ENCODE measurements at regions not wholly inside any gene's neighbourhood (a gene's known extent, or its start where the extent isn't known, plus 50 kb on each side); places are given as distances from the start of the nearest gene placed in this dataset.

GRCh38 chr12:124227951-124228711 lies 66.8 kb upstream of the RFLNA start:
- TF ChIP-seq, protein P1, sequence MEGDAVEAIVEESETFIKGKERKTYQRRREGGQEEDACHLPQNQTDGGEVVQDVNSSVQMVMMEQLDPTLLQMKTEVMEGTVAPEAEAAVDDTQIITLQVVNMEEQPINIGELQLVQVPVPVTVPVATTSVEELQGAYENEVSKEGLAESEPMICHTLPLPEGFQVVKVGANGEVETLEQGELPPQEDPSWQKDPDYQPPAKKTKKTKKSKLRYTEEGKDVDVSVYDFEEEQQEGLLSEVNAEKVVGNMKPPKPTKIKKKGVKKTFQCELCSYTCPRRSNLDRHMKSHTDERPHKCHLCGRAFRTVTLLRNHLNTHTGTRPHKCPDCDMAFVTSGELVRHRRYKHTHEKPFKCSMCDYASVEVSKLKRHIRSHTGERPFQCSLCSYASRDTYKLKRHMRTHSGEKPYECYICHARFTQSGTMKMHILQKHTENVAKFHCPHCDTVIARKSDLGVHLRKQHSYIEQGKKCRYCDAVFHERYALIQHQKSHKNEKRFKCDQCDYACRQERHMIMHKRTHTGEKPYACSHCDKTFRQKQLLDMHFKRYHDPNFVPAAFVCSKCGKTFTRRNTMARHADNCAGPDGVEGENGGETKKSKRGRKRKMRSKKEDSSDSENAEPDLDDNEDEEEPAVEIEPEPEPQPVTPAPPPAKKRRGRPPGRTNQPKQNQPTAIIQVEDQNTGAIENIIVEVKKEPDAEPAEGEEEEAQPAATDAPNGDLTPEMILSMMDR (IDR thresholded peaks at IDR 0.05): no peak
- Histone ChIP-seq H3K9me3 (no peaks in the 10 kb centered on the region), H3K27me3 (ENCODE audit: low read depth) (no peaks in the 10 kb centered on the region), H3K4me3 (no peak overlapping the region), H3K27ac (no peak overlapping the region), H3K4me1 (peaks cover 14% of the 10 kb centered on the region), H3K36me3 (no peaks in the 10 kb centered on the region)
- intact Hi-C loops (cut with DNase I): no loop called here
- no peak for ATAC-seq
- DNase-seq: no peak

DNA sequence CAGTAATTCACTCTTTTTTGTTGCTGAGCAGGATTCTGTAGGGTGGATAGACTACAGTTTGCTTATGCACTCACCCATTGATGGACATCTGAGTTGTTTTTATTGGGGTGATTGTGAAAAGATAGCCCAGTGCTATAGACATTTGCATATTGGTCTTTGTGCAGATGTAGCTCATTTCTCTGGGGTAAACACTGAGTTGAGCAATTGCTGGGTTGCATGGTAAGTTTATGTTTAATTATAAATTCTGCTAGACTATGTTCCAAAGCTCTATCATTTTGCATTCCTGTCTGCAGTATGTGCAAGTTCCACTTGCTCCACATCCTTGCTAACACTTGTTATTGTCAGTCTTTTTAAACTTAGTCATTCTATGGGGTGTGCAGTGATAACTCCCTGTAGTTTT lies 65.4 kb upstream of the RFLNA start:
- Histone ChIP-seq H3K9me3 (no peaks in the 10 kb centered on the region), H3K27me3 (ENCODE audit: low read depth) (no peaks in the 10 kb centered on the region), H3K27ac (no peak overlapping the region), H3K4me1 (peaks cover 23% of the 10 kb centered on the region), H3K36me3 (no peaks in the 10 kb centered on the region), H3K4me3 (no peak overlapping the region)
- intact Hi-C loops (cut with DNase I): no loop called here
- TF ChIP-seq, protein P1 (IDR thresholded peaks at IDR 0.05): no peak
- ATAC-seq (no peak), DNase-seq (no peak)

DNA sequence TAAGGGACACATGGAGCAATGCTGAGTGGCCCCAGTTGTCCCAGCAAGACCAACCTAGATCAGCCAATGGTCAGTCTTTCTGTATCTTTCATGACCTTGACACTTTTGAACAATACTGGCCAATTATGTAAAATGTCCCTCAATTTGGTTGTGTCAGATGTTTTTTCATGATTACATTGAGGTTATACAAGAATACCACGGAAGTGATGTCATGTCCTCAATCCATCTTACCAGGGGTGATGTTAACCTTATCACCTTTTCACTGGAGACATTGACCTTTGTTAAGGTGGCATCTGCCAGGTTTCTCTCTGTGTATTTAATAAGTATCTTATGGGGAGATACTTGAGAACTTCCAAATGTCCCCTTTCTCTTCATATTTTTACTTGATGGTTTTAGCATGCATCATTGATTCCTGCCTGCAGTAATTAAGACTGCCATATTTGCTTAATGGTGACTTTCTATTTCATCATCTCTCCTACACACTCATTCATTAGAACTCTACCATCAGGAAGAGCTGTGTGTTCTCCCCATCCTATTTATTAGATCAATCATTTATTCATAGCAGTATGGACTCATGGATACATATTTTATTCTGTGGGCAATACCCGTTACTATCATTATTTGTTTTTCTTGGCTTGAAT lies 64.7 kb upstream of the RFLNA start:
- Histone ChIP-seq H3K27me3 (ENCODE audit: low read depth) (no peaks in the 10 kb centered on the region), H3K9me3 (no peaks in the 10 kb centered on the region), H3K4me3 (no peak overlapping the region), H3K4me1 (peaks cover 23% of the 10 kb centered on the region), H3K27ac (no peak overlapping the region), H3K36me3 (no peaks in the 10 kb centered on the region)
- no peak for DNase-seq
- no peak for ATAC-seq
- TF ChIP-seq, protein P1 (IDR thresholded peaks at IDR 0.05): no peak
- intact Hi-C loops (cut with DNase I): no loop called here

GRCh38 chr12:124230789-124231188 lies 64.1 kb upstream of the RFLNA start:
- DNase-seq: no peak
- H3K4me1 ChIP-seq: peaks cover 23% of the 10 kb centered on the region
- H3K36me3 ChIP-seq: no peaks in the 10 kb centered on the region
- no peak overlapping the region for H3K4me3 ChIP-seq
- no peak overlapping the region for H3K27ac ChIP-seq
- ATAC-seq: no peak
- intact Hi-C loops (cut with DNase I): no loop called here
- H3K27me3 ChIP-seq (ENCODE audit: low read depth): no peaks in the 10 kb centered on the region
- H3K9me3 ChIP-seq: no peaks in the 10 kb centered on the region
- TF ChIP-seq, protein P1 (IDR thresholded peaks at IDR 0.05): no peak

- H3K27ac ChIP-seq: peak overlapping the region; percentile 43
- H3K36me3 ChIP-seq: no peaks in the 10 kb centered on the region
- H3K27me3 ChIP-seq (ENCODE audit: low read depth): no peaks in the 10 kb centered on the region
- intact Hi-C loops (cut with DNase I): no loop called here
- TF ChIP-seq, protein P1 (IDR thresholded peaks at IDR 0.05): no peak
- H3K4me1 ChIP-seq: peaks cover 23% of the 10 kb centered on the region
- DNase-seq: peak; percentile 74
- ATAC-seq: peak; percentile 88 to 94
- no peaks in the 10 kb centered on the region for H3K9me3 ChIP-seq
- no peak overlapping the region for H3K4me3 ChIP-seq
These were observed 62.8 kb upstream of the RFLNA start for GRCh38 chr12:124231980-124232653.

Data from lower lobe of right lung (tissue), 2 donors.